Stimulated activated CD4-positive, alpha-beta T cell treated with anti-CD3 and anti-CD28 coated beads, Interleukin-1b, Interleukin-23, amount 100 ng/mL, for 48 hours (primary cell): ENCODE measurements at regions not wholly inside any gene's neighbourhood (a gene's known extent, or its start where the extent isn't known, plus 50 kb on each side); places are given as distances from the start of the nearest gene placed in this dataset.
"Not testable (repeated sequence)": the region's sequence is repeated elsewhere in the genome, so short reads cannot be mapped to it uniquely, and the experiment has no call there.

ENCODE experiments used
- DNase-seq: peaks from one replicate; pipeline ENCODE4 v3.0.0-alpha.2; 2020

- DNase-seq, result no peak
Observed at GRCh38 chr9:18037981-18038380, 436.0 kb upstream of the ADAMTSL1 start.

GRCh38 chr9:18040327-18040726, 433.6 kb upstream of the ADAMTSL1 start:
- DNase-seq, result no peak

GRCh38 chr9:18043978-18044377, 430.0 kb upstream of the ADAMTSL1 start:
- no peak for DNase-seq

- no peak for DNase-seq
Observed at GRCh38 chr9:18045326-18045725, 428.6 kb upstream of the ADAMTSL1 start.

GRCh38 chr9:18046068-18046467, 427.9 kb upstream of the ADAMTSL1 start:
- DNase-seq, result no peak

- DNase-seq, result no peak
Observed at GRCh38 chr9:18051638-18052037, 422.3 kb upstream of the ADAMTSL1 start.

- no peak for DNase-seq
Observed at GRCh38 chr9:18052060-18052459, 421.9 kb upstream of the ADAMTSL1 start.

GRCh38 chr9:18056269-18056992, 417.5 kb upstream of the ADAMTSL1 start:
- DNase-seq, result no peak

GRCh38 chr9:18056993-18057369, 417.0 kb upstream of the ADAMTSL1 start:
- DNase-seq, result no peak

- no peak for DNase-seq
Observed at GRCh38 chr9:18058564-18059442, 415.1 kb upstream of the ADAMTSL1 start.

GRCh38 chr9:18059447-18059846, 414.5 kb upstream of the ADAMTSL1 start:
- DNase-seq, result no peak

GRCh38 chr9:18060269-18060934, 413.6 kb upstream of the ADAMTSL1 start:
- DNase-seq, result no peak

GRCh38 chr9:18061332-18061731, 412.6 kb upstream of the ADAMTSL1 start:
- no peak for DNase-seq

GRCh38 chr9:18061856-18062255, 412.1 kb upstream of the ADAMTSL1 start:
- no peak for DNase-seq

- no peak for DNase-seq
Observed at GRCh38 chr9:18063856-18064390, 410.0 kb upstream of the ADAMTSL1 start.

- DNase-seq, result not testable (repeated sequence)
Observed at GRCh38 chr9:18066608-18067007, 407.3 kb upstream of the ADAMTSL1 start.

- DNase-seq, result no peak
Observed at GRCh38 chr9:18067548-18068120, 406.3 kb upstream of the ADAMTSL1 start.

GRCh38 chr9:18068900-18069299, 405.1 kb upstream of the ADAMTSL1 start:
- no peak for DNase-seq

- no peak for DNase-seq
Observed at GRCh38 chr9:18071651-18072060, 402.3 kb upstream of the ADAMTSL1 start.

GRCh38 chr9:18073002-18073401, 401.0 kb upstream of the ADAMTSL1 start:
- DNase-seq, result no peak

- DNase-seq, result no peak
Observed at GRCh38 chr9:18074041-18074440, 399.9 kb upstream of the ADAMTSL1 start.

GRCh38 chr9:18075253-18075952, 398.6 kb upstream of the ADAMTSL1 start:
- DNase-seq, result no peak
